SK-N-SH (cell line): ENCODE measurements at regions not wholly inside any gene's neighbourhood (a gene's known extent, or its start where the extent isn't known, plus 50 kb on each side); places are given as distances from the start of the nearest gene placed in this dataset.

ENCODE experiments used
- CTCF ChIA-PET: fragments of 300-600, 350-600 bp; formaldehyde crosslinking; extraction: SDS; loops from one replicate; lab custom pipeline; 2021; lab: Yijun Ruan, JAX
- POLR2A ChIA-PET: fragments of 350-600 bp; sonication (Branson Sonifier 250); formaldehyde crosslinking; extraction: SDS; loops from one replicate; lab custom pipeline; 2020; ENCODE audit warnings: antibody characterized with exemption, inconsistent platforms; lab: Yijun Ruan, JAX
- DNase-seq: peaks from one replicate; pipeline ENCODE4 v3.0.0; 2012
- H2AFZ ChIP-seq: fragments of 200-600 bp; sonication (generic); 2 replicates; pipeline ENCODE4 v1.8.1; 2016; ENCODE audit warnings: antibody characterized with exemption, mild to moderate bottlenecking, low read depth
- H3F3A ChIP-seq: fragments of 200-600 bp; sonication (generic); replicated peaks from 2 replicates; pipeline ENCODE3; 2016; ENCODE audit warnings: antibody characterized with exemption, mild to moderate bottlenecking; ENCODE audit not compliant: insufficient read depth
- H3K27ac ChIP-seq, 2 experiments: fragments of 200-500 bp in 1 of 2; fragments of 200-600 bp in 1 of 2; sonication (Bioruptor generic) in 1 of 2; sonication (generic), shearing (Covaris generic) in 1 of 2; 2 replicates each; pipeline versions ENCODE4 v1.5.1 to v1.6.1; 2014 to 2016; ENCODE audit warnings: low read depth in 2 of 2, inconsistent platforms in 1 of 2, low read length in 1 of 2, mild to moderate bottlenecking in 1 of 2, mixed read lengths in 1 of 2
- H3K27me3 ChIP-seq: fragments of 200-600 bp; sonication (generic), shearing (Covaris generic); 2 replicates; pipeline ENCODE4 v1.6.1; 2016; ENCODE audit warnings: mixed run types; ENCODE audit not compliant: insufficient read depth
- H3K36me3 ChIP-seq, 2 experiments: fragments of 200-500 bp in 1 of 2; fragments of 200-600 bp in 1 of 2; sonication (Bioruptor generic) in 1 of 2; sonication (generic) in 1 of 2; replicated peaks in 1 of 2; 2 replicates each; pipeline versions ENCODE3 to v1.5.1; 2014 to 2016; ENCODE audit warnings: low read length in 1 of 2, mild to moderate bottlenecking in 1 of 2; ENCODE audit not compliant: insufficient read depth in 2 of 2, control insufficient read depth in 1 of 2
- H3K4me1 ChIP-seq, 2 experiments: fragments of 200-500 bp in 1 of 2; fragments of 200-600 bp in 1 of 2; sonication (Bioruptor generic) in 1 of 2; sonication (generic), shearing (Covaris generic) in 1 of 2; 2 replicates each; pipeline versions ENCODE4 v1.5.1 to v1.6.1; 2014 to 2016; ENCODE audit warnings: low read depth in 1 of 2, low read length in 1 of 2, mixed run types in 1 of 2; ENCODE audit not compliant: insufficient read depth in 2 of 2, control insufficient read depth in 1 of 2
- H3K4me2 ChIP-seq: fragments of 200-600 bp; sonication (generic), shearing (Covaris generic); 2 replicates; pipeline ENCODE4 v1.6.1; 2017; ENCODE audit warnings: mixed run types
- H3K4me3 ChIP-seq, 2 experiments: fragments of 200-500 bp in 1 of 2; fragments of 200-600 bp in 1 of 2; sonication (Bioruptor generic) in 1 of 2; sonication (generic), shearing (Covaris generic) in 1 of 2; 2 replicates each; pipeline versions ENCODE4 v1.5.1 to v1.8.1; 2014 to 2016; ENCODE audit warnings: low read depth in 2 of 2, inconsistent platforms in 1 of 2, low read length in 1 of 2, mild to moderate bottlenecking in 1 of 2, mixed read lengths in 1 of 2, moderate library complexity in 1 of 2
- H3K79me2 ChIP-seq: fragments of 200-600 bp; sonication (generic); 2 replicates; pipeline ENCODE4 v1.8.1; 2017; ENCODE audit warnings: mild to moderate bottlenecking; ENCODE audit not compliant: insufficient read depth
- H3K9ac ChIP-seq: fragments of 200-600 bp; sonication (generic); 2 replicates; pipeline ENCODE4 v1.6.1; 2017; ENCODE audit warnings: mixed run types
- H3K9me2 ChIP-seq: fragments of 200-600 bp; sonication (generic); 2 replicates; pipeline ENCODE4 v1.6.1; 2017; ENCODE audit warnings: mixed run types
- H3K9me3 ChIP-seq: fragments of 200-600 bp; sonication (generic); 2 replicates; pipeline ENCODE4 v1.6.1; 2017; ENCODE audit warnings: mixed run types, mild to moderate bottlenecking, moderate library complexity
- H4K20me1 ChIP-seq: fragments of 200-600 bp; sonication (generic); 2 replicates; pipeline ENCODE4 v1.6.1; 2017; ENCODE audit warnings: mild to moderate bottlenecking, mixed run types; ENCODE audit not compliant: insufficient read depth
- EZH2phosphoT487 ChIP-seq: fragments of 200-600 bp; sonication (generic); IDR thresholded peaks from 2 replicates; pipeline ENCODE4 v1.6.1; 2017; ENCODE audit warnings: low read depth, mixed run types, mild to moderate bottlenecking, antibody characterized with exemption, moderate library complexity, borderline replicate concordance
- FOXM1 ChIP-seq: IDR thresholded peaks from 2 replicates; pipeline ENCODE4 v1.4.0; 2012; ENCODE audit warnings: low read depth, mild to moderate bottlenecking
- GABPA ChIP-seq: IDR thresholded peaks from 2 replicates; pipeline ENCODE4 v1.4.0; 2012; ENCODE audit warnings: low read depth, mild to moderate bottlenecking
- MEF2A ChIP-seq: IDR thresholded peaks from 2 replicates; pipeline ENCODE4 v1.4.0; 2012; ENCODE audit warnings: low read depth, borderline replicate concordance
- POLR2AphosphoS5 ChIP-seq: IDR thresholded peaks from 2 replicates; pipeline ENCODE4 v1.6.1; 2012; ENCODE audit warnings: low read depth, low read length
- RAD21 ChIP-seq: IDR thresholded peaks from 2 replicates; pipeline ENCODE4 v1.6.1; 2012; ENCODE audit warnings: mild to moderate bottlenecking, low read length
- TEAD4 ChIP-seq: IDR thresholded peaks from 2 replicates; pipeline ENCODE4 v1.4.0; 2012; ENCODE audit warnings: mild to moderate bottlenecking, borderline replicate concordance; ENCODE audit not compliant: insufficient read depth
- WGBS: methylation state at CpG from one replicate; pipeline ENCODE4 v1.1.6; 2017; ENCODE audit warnings: low lambda C conversion rate; 5-methylcytosine and 5-hydroxymethylcytosine counted together
- TF ChIP-seq, protein P1 (sequence below): IDR thresholded peaks from 2 replicates; pipeline ENCODE4 v1.6.1; 2012; ENCODE audit warnings: mild to moderate bottlenecking, low read depth, low read length, moderate library complexity
- TF ChIP-seq, protein P2 (sequence below): IDR thresholded peaks from 2 replicates; pipeline ENCODE4 v1.4.0; 2012; ENCODE audit warnings: low read depth, borderline replicate concordance
- TF ChIP-seq, protein P3 (sequence below): fragments of 150-350 bp; IDR thresholded peaks from 2 replicates; pipeline ENCODE4 v1.6.1; 2017; ENCODE audit warnings: antibody characterized with exemption, low read length, low read depth, borderline replicate concordance
- TF ChIP-seq, protein P4 (sequence below): IDR thresholded peaks from 2 replicates; pipeline ENCODE4 v1.4.0; 2012; ENCODE audit warnings: low read depth, borderline replicate concordance
- TF ChIP-seq, protein P5 (sequence below): fragments of 150-350 bp; IDR thresholded peaks from 2 replicates; pipeline ENCODE4 v1.6.1; 2016; ENCODE audit warnings: mild to moderate bottlenecking, low read depth, low read length

DNA sequence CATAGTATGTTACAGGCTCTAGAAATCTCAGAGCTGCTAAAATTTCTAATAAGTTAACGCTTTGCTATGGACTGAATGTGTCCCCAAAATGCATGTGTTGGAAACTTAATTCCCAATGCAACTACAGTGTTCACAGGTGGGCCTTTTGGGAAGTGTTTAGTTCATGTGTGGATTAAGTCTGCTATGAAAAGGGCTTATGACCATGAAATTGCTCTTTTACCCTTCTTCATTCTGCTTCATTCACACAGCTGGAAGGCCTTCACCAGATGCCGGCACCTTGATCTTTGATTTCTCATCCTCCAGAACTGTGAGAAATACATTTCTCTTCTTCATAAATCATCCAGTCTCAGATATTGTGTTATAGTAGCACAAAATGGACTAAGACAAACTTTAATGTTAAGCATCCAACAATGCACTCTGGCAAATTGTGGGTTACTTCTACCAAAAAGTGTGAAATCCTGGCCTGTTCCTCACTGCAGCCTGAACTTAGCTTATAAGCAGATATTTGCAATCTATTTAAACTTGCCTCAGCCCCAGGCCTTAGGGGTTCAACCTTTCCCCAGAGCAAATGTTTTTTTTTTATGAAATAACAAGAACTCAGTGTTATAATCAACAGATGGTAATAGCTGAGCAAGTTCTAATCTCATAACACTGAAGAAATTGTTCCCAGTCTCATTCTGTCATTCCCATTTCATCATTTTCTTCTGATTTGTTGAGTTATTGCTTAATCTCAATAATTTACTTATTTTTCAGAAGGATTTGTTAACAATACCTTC is 523.6 kb downstream of the KIF20B start (continued):
- TF ChIP-seq, protein P1, sequence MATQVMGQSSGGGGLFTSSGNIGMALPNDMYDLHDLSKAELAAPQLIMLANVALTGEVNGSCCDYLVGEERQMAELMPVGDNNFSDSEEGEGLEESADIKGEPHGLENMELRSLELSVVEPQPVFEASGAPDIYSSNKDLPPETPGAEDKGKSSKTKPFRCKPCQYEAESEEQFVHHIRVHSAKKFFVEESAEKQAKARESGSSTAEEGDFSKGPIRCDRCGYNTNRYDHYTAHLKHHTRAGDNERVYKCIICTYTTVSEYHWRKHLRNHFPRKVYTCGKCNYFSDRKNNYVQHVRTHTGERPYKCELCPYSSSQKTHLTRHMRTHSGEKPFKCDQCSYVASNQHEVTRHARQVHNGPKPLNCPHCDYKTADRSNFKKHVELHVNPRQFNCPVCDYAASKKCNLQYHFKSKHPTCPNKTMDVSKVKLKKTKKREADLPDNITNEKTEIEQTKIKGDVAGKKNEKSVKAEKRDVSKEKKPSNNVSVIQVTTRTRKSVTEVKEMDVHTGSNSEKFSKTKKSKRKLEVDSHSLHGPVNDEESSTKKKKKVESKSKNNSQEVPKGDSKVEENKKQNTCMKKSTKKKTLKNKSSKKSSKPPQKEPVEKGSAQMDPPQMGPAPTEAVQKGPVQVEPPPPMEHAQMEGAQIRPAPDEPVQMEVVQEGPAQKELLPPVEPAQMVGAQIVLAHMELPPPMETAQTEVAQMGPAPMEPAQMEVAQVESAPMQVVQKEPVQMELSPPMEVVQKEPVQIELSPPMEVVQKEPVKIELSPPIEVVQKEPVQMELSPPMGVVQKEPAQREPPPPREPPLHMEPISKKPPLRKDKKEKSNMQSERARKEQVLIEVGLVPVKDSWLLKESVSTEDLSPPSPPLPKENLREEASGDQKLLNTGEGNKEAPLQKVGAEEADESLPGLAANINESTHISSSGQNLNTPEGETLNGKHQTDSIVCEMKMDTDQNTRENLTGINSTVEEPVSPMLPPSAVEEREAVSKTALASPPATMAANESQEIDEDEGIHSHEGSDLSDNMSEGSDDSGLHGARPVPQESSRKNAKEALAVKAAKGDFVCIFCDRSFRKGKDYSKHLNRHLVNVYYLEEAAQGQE: no peak
- no peak for TF ChIP-seq TEAD4

DNA sequence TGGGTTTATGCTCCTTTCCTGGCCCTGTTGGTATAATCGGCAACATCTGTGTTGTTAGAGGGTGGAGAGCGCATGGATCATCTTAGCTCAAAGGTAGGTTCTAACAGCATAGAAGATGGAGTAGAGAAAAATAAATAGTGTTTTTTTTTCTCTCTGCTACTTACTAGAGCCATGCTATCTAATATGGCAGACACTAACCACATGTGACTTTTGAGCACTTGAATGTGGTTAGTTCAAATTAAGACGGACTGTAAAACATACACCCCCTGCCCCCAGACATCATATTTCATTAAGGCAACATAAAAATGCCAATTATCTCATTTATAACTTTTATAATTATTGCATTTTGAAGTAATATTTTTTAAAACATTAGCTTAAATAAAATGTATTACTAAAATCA is 525.1 kb downstream of the KIF20B start:
- H3F3A ChIP-seq: peaks cover 13% of the 10 kb centered on the region
- H3K4me2 ChIP-seq: no peak overlapping the region
- H3K9me2 ChIP-seq: no peaks in the 10 kb centered on the region
- H4K20me1 ChIP-seq: no peaks in the 10 kb centered on the region
- no peaks in the 10 kb centered on the region for H3K9me3 ChIP-seq
- 61% methylated on average over 3 of the region's 3 CpGs for WGBS
- TF ChIP-seq, protein P2, sequence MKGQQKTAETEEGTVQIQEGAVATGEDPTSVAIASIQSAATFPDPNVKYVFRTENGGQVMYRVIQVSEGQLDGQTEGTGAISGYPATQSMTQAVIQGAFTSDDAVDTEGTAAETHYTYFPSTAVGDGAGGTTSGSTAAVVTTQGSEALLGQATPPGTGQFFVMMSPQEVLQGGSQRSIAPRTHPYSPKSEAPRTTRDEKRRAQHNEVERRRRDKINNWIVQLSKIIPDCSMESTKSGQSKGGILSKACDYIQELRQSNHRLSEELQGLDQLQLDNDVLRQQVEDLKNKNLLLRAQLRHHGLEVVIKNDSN: no peak
- TF ChIP-seq MEF2A: no peak
- TF ChIP-seq, protein P3, sequence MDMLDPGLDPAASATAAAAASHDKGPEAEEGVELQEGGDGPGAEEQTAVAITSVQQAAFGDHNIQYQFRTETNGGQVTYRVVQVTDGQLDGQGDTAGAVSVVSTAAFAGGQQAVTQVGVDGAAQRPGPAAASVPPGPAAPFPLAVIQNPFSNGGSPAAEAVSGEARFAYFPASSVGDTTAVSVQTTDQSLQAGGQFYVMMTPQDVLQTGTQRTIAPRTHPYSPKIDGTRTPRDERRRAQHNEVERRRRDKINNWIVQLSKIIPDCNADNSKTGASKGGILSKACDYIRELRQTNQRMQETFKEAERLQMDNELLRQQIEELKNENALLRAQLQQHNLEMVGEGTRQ: no peak
- H3K36me3 ChIP-seq: no peaks in the 10 kb centered on the region
- CTCF ChIA-PET: no interaction called here
- H3K79me2 ChIP-seq: no peaks in the 10 kb centered on the region
- no peaks in the 10 kb centered on the region for H3K4me1 ChIP-seq
- H2AFZ ChIP-seq: no peak overlapping the region
- no peaks in the 10 kb centered on the region for H3K27me3 ChIP-seq
- POLR2A ChIA-PET: no interaction called here
- no peak overlapping the region for H3K4me3 ChIP-seq
- H3K27ac ChIP-seq: no peak overlapping the region
- H3K9ac ChIP-seq: no peak overlapping the region
- DNase-seq: no peak

DNA sequence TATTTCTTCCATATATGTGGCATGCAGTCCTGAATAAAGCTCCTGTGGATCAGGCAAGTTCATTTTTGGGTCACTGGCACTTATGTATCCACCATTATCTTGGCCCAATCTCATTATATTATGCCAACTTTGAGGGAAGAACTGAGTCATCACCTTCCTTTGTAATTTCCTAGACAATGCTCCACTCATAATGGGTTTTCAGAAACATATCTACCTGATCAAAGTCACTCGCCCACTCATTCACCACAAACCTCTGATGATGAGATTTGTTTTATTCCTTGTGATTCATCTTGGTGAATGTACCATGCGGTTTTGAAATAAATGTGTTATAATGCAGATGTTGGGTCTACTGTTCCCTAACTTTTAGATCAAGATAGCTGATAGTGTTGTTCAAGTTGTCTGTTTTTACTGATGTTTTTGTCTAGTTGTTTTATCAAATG is 525.8 kb downstream of the KIF20B start:
- Histone ChIP-seq H3K36me3 (no peaks in the 10 kb centered on the region), H3K79me2 (no peaks in the 10 kb centered on the region), H3K4me2 (no peak overlapping the region), H3K27ac (no peak overlapping the region), H3K9ac (no peak overlapping the region), H3K4me3 (no peak overlapping the region), H3F3A (peaks cover 5% of the 10 kb centered on the region), H3K9me3 (no peaks in the 10 kb centered on the region), H3K9me2 (no peaks in the 10 kb centered on the region), H3K27me3 (no peaks in the 10 kb centered on the region), H3K4me1 (no peaks in the 10 kb centered on the region), H2AFZ (no peak overlapping the region), H4K20me1 (no peaks in the 10 kb centered on the region)
- no peak for DNase-seq
- ChIA-PET CTCF (no interaction called here), POLR2A (no interaction called here)
- WGBS: 4% methylated on average over 2 of the region's 2 CpGs
- TF ChIP-seq TEAD4 (peak; percentile 82), POLR2AphosphoS5 (peak; percentile 47), GABPA (no peak), EZH2phosphoT487 (no peak), RAD21 (no peak), FOXM1 (0 out of 2 replicates have a peak, but pooled peaks have one; percentile 29)
- TF ChIP-seq, protein P4, sequence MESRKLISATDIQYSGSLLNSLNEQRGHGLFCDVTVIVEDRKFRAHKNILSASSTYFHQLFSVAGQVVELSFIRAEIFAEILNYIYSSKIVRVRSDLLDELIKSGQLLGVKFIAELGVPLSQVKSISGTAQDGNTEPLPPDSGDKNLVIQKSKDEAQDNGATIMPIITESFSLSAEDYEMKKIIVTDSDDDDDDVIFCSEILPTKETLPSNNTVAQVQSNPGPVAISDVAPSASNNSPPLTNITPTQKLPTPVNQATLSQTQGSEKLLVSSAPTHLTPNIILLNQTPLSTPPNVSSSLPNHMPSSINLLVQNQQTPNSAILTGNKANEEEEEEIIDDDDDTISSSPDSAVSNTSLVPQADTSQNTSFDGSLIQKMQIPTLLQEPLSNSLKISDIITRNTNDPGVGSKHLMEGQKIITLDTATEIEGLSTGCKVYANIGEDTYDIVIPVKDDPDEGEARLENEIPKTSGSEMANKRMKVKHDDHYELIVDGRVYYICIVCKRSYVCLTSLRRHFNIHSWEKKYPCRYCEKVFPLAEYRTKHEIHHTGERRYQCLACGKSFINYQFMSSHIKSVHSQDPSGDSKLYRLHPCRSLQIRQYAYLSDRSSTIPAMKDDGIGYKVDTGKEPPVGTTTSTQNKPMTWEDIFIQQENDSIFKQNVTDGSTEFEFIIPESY: peak; percentile 68
- TF ChIP-seq, protein P5, sequence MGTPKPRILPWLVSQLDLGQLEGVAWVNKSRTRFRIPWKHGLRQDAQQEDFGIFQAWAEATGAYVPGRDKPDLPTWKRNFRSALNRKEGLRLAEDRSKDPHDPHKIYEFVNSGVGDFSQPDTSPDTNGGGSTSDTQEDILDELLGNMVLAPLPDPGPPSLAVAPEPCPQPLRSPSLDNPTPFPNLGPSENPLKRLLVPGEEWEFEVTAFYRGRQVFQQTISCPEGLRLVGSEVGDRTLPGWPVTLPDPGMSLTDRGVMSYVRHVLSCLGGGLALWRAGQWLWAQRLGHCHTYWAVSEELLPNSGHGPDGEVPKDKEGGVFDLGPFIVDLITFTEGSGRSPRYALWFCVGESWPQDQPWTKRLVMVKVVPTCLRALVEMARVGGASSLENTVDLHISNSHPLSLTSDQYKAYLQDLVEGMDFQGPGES: no peak
